NCI-H774 (cell line): ENCODE measurements at regions not wholly inside any gene's neighbourhood (a gene's known extent, or its start where the extent isn't known, plus 50 kb on each side); places are given as distances from the start of the nearest gene placed in this dataset.

Experiments
- DNase-seq: peaks from one replicate; lab custom pipeline; 2025; lab: John Stamatoyannopoulos, UW

DNA sequence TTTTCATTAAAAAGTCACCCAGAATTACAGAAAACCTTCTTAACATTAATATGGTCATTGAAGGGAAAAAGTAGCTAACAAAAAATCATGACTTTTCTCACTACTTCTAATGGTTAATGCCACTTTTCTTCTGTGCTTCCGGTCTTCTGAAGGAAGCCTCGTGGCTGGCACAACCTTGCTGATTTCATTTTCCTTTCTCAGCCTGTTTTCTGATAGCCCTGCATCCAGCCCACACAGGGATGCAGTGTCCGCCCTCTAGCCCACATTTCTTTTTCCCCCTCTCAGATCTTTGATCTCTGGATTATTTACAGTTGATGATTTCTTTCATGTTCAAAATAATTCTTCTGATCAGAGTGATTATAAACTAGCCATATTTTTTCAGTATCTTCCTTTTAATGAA lies 655.4 kb upstream of the EPHA7 start:
- no peak for DNase-seq

DNA sequence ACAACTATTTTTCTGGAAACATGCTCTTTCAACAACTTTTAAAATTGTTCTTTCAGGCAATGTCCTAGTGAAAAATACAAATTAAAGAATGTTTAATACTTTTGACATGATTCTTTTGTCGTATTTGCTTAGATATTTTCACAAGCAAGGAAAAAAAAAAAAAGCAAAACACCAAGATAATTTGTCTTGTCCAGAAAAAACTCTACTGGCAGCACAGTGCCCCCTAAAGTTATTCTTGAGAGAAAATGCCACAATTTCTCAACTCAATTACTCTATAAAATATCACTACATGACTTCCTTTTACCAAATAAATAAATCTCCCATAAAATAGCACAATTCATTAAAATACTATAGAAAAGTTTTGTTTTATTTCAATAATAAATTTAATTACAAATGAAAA lies 652.5 kb upstream of the EPHA7 start:
- no peak for DNase-seq

DNA sequence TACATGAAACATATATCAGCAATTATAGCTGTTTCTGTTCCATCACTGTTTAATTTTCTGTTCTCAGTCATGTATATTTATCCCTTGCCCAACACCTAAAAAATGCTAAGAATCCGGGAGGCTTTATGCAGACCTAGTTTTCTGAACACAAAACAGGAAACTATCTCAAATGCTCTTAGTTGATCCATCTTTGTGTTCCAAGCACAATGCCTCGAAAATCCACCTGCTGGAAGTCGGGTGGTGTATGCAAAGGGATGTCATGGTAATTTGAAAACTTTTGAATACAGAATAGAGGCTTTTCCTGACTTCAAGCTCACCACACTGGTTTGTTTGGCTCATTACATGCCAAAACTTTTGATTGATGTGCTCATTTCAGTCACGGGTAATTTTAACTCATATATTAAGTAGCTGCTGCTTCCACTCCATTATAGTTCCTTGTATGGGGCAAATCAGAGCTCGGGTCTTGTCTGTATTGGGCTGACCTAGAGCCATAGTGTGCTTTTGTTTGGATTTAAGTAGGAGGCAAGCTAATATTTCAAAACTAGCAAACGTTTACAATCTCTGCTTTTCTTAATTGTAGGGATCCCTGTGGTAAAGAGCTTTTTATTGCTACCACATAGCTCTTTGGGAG lies 646.5 kb upstream of the EPHA7 start:
- DNase-seq: no peak

GRCh38 chr6:94052749-94053148 lies 633.4 kb upstream of the EPHA7 start:
- no peak for DNase-seq

GRCh38 chr6:94050515-94050914 lies 631.2 kb upstream of the EPHA7 start:
- DNase-seq: no peak

- no peak for DNase-seq
Observed at GRCh38 chr6:94049001-94049400, 629.6 kb upstream of the EPHA7 start.

GRCh38 chr6:94045099-94045829 lies 625.9 kb upstream of the EPHA7 start:
- DNase-seq: no peak

GRCh38 chr6:94041945-94042709 lies 622.8 kb upstream of the EPHA7 start:
- no peak for DNase-seq

- no peak for DNase-seq
Observed at GRCh38 chr6:94036024-94036423, 616.7 kb upstream of the EPHA7 start.

- DNase-seq: no peak
Observed at GRCh38 chr6:94027374-94027773, 608.0 kb upstream of the EPHA7 start.

GRCh38 chr6:94026575-94026974 lies 607.2 kb upstream of the EPHA7 start:
- no peak for DNase-seq

- DNase-seq: no peak
Observed at GRCh38 chr6:94005835-94006234, 586.5 kb upstream of the EPHA7 start.

DNA sequence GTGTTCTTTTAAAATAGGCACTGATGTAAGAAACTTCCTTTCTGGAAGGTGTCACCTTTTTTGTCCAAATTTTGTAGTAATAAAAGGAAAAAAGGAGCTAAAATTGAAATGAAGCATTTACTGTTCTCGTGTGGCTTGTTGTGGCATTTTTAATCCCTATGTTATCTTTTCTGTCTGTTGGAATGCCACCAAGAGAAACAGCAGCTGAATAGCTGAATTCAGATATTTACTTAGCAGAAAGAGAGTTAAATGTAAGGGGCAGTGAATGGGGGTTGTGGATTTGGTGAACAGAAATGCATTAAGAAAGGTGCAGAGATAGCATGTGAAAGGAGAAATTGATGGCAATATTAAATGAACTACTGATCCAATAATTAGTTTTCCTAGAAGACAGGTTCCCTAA lies 573.6 kb upstream of the EPHA7 start:
- DNase-seq: no peak

- DNase-seq: no peak
Observed at GRCh38 chr6:93989630-93990029, 570.3 kb upstream of the EPHA7 start.

DNA sequence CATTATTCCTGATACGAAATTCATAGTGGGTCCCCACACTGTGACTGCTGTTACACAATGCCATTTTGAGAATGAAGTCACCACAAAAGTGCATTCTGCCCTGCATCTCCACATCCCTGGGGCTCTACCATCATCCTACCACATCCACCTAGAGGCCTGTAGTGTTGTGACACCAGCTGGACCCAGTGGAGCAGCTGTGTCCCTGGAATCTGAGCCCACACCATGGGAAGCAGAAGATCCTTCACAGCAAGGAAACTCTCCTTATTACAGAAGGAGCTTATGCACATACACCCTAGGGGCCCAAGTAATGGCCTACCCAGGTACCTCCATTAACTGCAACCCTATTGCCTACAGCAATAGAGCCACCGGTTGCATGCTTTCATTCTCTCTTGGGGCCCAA lies 566.6 kb upstream of the EPHA7 start:
- DNase-seq: no peak

GRCh38 chr6:93975159-93975558 lies 555.8 kb upstream of the EPHA7 start:
- DNase-seq: no peak

GRCh38 chr6:93974332-93974731 lies 555.0 kb upstream of the EPHA7 start:
- no peak for DNase-seq

GRCh38 chr6:93972791-93973190 lies 553.4 kb upstream of the EPHA7 start:
- DNase-seq: no peak

GRCh38 chr6:93970684-93971083 lies 551.3 kb upstream of the EPHA7 start:
- DNase-seq: no peak

DNA sequence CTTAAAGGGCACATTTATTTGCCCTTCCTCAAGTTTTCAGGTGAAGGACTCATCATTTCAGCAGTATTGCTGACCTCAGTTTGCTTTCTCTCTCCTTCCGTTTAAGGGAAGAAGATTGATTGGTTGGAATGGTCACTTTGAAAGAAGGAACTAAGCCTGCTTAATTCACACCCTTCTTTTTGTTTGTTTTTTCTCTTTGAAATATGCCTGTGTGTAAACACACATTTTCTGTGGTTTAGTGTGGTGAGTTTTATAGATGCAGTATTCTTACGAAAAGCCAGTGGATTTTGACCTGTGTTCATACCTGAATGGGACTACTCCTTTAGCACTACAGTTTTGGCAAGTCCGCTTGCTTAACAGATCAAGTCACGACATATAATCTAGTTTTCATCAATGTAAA lies 548.8 kb upstream of the EPHA7 start:
- DNase-seq: no peak

DNA sequence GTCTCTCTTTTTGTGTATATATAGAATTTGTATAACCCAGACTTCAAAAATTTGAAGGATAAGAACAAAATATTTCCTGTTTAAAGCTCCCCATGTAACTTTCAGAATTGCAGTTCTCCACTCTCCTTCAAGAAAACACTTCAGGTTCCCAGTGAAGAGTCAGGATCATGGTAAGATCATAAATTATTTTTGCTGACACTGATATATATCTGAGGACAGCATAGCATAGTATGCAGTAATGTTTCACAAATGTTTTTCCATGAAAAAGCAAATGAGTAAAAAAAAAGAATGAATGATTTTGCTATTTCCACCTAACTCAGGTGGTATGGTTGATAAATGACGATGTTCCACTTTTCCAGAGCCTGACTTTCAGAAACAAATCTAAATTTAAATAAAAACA lies 545.6 kb upstream of the EPHA7 start:
- DNase-seq: no peak

DNA sequence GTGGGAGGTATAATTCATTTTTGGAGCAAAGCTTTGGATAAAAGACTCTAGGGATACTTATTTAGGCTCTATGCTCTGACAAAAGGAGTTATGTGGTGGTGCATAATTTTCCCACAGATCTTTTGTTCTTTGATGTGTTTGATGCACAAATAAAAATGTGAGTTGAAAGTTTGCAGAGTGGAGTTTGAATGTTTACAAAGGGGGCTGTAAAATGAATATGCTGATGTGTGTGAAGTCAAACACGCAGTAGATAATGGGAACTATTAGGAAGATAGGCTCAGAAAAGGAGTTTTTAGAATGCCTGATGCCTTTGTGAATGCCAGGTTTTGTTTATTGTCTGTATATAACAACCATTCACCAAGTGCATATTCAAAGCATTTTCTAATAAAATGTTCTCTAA lies 545.0 kb upstream of the EPHA7 start:
- peak; percentile 32 for DNase-seq

DNA sequence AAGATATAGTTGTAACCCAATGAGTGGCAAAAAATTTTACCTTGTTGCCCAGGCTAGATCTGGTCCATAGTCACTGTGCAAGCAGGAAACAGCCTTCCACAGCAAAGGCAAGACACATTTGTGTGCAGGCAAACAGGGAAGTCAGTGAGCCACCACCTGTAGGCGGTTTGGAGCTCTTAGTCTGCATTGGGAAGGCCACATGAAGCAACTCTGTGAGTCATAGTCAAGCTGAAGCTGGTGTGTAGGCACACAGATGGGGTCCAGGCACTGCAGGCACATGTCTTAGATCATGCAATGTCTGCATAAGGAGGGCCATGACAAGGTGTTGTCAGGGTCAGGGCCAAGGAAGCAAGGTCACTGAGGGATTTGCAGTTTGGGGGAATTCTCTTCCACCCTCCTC lies 543.2 kb upstream of the EPHA7 start:
- DNase-seq: no peak
